GM23338 (cell line): ENCODE measurements at regions not wholly inside any gene's neighbourhood (a gene's known extent, or its start where the extent isn't known, plus 50 kb on each side); places are given as distances from the start of the nearest gene placed in this dataset.

ENCODE experiments used
- EZH2 ChIP-seq: fragments of 200-600 bp; sonication (generic); IDR thresholded peaks from one replicate; pipeline ENCODE4 v1.8.0; 2017; ENCODE audit warnings: antibody characterized with exemption, mild to moderate bottlenecking, low read depth; ENCODE audit not compliant: unreplicated experiment
- JUNB ChIP-seq: IDR thresholded peaks from one replicate; pipeline ENCODE4 v1.6.1; 2016; ENCODE audit warnings: antibody characterized with exemption; ENCODE audit not compliant: unreplicated experiment
- NANOG ChIP-seq: IDR thresholded peaks from 2 replicates; pipeline ENCODE4 v1.6.1; 2016; ENCODE audit warnings: antibody characterized with exemption, borderline replicate concordance
- STAT1 ChIP-seq: IDR thresholded peaks from one replicate; pipeline ENCODE4 v1.6.1; 2016; ENCODE audit warnings: antibody characterized with exemption; ENCODE audit not compliant: unreplicated experiment
- TF ChIP-seq, protein P1 (sequence below), 2 experiments: fragments of 200-600 bp in 1 of 2; sonication (generic) in 1 of 2; conservative IDR thresholded peaks; 2 replicates each; pipeline versions ENCODE4 v1.5.1 to v1.6.1; 2016 to 2017; ENCODE audit warnings: antibody characterized with exemption in 2 of 2, low read depth in 2 of 2, mild to moderate bottlenecking in 2 of 2, moderate library complexity in 1 of 2

DNA sequence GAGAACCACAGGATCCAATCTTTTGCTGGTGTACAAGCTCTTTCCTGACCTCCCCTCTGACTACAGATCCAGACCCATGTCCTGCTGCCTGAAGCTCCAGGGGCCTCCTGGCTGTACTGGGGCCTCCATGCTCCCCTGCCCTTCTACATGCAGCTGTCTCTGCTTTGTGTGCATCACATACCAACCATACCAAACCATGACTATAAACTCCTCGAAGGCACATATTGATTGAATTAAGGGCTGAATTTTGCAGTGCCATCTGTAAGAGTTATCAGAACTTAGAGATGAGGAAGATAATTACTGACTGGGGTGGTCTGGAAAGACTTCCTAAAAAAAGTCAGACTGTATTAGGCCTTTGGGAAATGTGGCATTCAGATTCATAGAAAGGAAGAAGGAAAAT, 139.9 kb upstream of the CXCR4 start:
- TF ChIP-seq STAT1 (no peak), EZH2 (no peak), NANOG (no peak), JUNB (no peak)
- TF ChIP-seq, protein P1, sequence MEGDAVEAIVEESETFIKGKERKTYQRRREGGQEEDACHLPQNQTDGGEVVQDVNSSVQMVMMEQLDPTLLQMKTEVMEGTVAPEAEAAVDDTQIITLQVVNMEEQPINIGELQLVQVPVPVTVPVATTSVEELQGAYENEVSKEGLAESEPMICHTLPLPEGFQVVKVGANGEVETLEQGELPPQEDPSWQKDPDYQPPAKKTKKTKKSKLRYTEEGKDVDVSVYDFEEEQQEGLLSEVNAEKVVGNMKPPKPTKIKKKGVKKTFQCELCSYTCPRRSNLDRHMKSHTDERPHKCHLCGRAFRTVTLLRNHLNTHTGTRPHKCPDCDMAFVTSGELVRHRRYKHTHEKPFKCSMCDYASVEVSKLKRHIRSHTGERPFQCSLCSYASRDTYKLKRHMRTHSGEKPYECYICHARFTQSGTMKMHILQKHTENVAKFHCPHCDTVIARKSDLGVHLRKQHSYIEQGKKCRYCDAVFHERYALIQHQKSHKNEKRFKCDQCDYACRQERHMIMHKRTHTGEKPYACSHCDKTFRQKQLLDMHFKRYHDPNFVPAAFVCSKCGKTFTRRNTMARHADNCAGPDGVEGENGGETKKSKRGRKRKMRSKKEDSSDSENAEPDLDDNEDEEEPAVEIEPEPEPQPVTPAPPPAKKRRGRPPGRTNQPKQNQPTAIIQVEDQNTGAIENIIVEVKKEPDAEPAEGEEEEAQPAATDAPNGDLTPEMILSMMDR (conservative IDR thresholded peaks at IDR 0.05; ENCODE audit: low read depth in 2 of 2), result no peak
